GM12878 (cell line): ENCODE measurements at regions not wholly inside any gene's neighbourhood (a gene's known extent, or its start where the extent isn't known, plus 50 kb on each side); places are given as distances from the start of the nearest gene placed in this dataset.

Source experiments
- ATAC-seq: fragments of 200-7000 bp; cut with Tn5 transposase; 3 replicates; pipeline ENCODE4 v1.9.1; 2020; ENCODE audit warnings: mild to moderate bottlenecking, moderate library complexity
- BruUV-seq: library from RNA; stranded (reverse); fragments of 400-500 nt; replicated peaks from 2 replicates; lab custom pipeline; 2021; lab: Mats Ljungman, UMichigan
- CTCF ChIA-PET: fragments of 300-600 bp; sonication (Branson Sonifier 250); formaldehyde crosslinking; extraction: SDS; loops from one replicate; lab custom pipeline; 2021; ENCODE audit warnings: inconsistent platforms; lab: Yijun Ruan, JAX
- POLR2A ChIA-PET: fragments of 350-600 bp; formaldehyde crosslinking; extraction: SDS; loops from one replicate; lab custom pipeline; 2021; ENCODE audit warnings: inconsistent platforms; lab: Charles Lee
- RAD21 ChIA-PET: fragments of 300-600 bp; sonication (Branson Sonifier 250); formaldehyde crosslinking; loops from one replicate; lab custom pipeline; 2023; ENCODE audit warnings: antibody characterized with exemption; ENCODE audit not compliant: unreplicated experiment; lab: Charles Lee
- SMC1A ChIA-PET: fragments of 300-600 bp; sonication (Branson Sonifier 250); formaldehyde crosslinking; loops from one replicate; lab custom pipeline; 2023; ENCODE audit not compliant: unreplicated experiment, uncharacterized antibody; lab: Charles Lee
- DNase-seq: peaks from one replicate; pipeline ENCODE4 v3.0.0-alpha.2; 2011; ENCODE audit warnings: low read depth, low spot score
- FAIRE-seq: peaks from 3 replicates; lab custom pipeline; 2011; peaks lifted over from hg19 to GRCh38; lab: Jason Lieb, UNC
- H2AFZ ChIP-seq: 2 replicates; pipeline ENCODE4 v1.6.0; 2011; ENCODE audit warnings: low read depth, low read length, control low read depth; ENCODE audit not compliant: control insufficient read depth
- H3K27ac ChIP-seq: 2 replicates; pipeline ENCODE4 v1.5.1; 2011; ENCODE audit warnings: control low read depth; ENCODE audit not compliant: control insufficient read depth, insufficient read depth
- H3K27me3 ChIP-seq, 2 experiments: replicated peaks in 1 of 2; 2 replicates each; pipeline versions ENCODE4 v1.6.0 to v1.6.1; 2011; ENCODE audit warnings: low read length in 1 of 2; ENCODE audit not compliant: control insufficient read depth in 2 of 2, insufficient read depth in 2 of 2
- H3K36me3 ChIP-seq, 2 experiments: 2 replicates each; pipeline ENCODE4 v1.5.1; 2011; ENCODE audit warnings: low read length in 1 of 2; ENCODE audit not compliant: control insufficient read depth in 2 of 2, insufficient read depth in 2 of 2
- H3K4me1 ChIP-seq: 2 replicates; pipeline ENCODE4 v1.6.1; 2011; ENCODE audit warnings: mild to moderate bottlenecking, low read length, moderate library complexity, mixed read lengths; ENCODE audit not compliant: control insufficient read depth, insufficient read depth
- H3K4me2 ChIP-seq: 2 replicates; pipeline ENCODE4 v1.6.0; 2011; ENCODE audit warnings: control low read depth; ENCODE audit not compliant: control insufficient read depth, insufficient read depth
- H3K4me3 ChIP-seq: fragments of 200-600 bp; sonication (generic); 2 replicates; pipeline ENCODE4 v1.5.1; 2016
- H3K79me2 ChIP-seq: 2 replicates; pipeline ENCODE4 v1.6.0; 2011; ENCODE audit warnings: low read length; ENCODE audit not compliant: control insufficient read depth, insufficient read depth
- H3K9ac ChIP-seq: 2 replicates; pipeline ENCODE4 v1.8.0; 2011; ENCODE audit warnings: low read length, control low read depth, mixed read lengths; ENCODE audit not compliant: control insufficient read depth, insufficient read depth
- H3K9me3 ChIP-seq: replicated peaks from 3 replicates; pipeline ENCODE4 v1.5.1; 2011; ENCODE audit warnings: mild to moderate bottlenecking, low read length; ENCODE audit not compliant: control insufficient read depth, insufficient read depth
- H4K20me1 ChIP-seq: 2 replicates; pipeline ENCODE4 v1.6.0; 2011; ENCODE audit not compliant: control insufficient read depth, insufficient read depth
- ATF2 ChIP-seq: IDR thresholded peaks from 2 replicates; pipeline ENCODE4 v1.6.1; 2012; ENCODE audit warnings: low read length, inconsistent platforms
- BRCA1 ChIP-seq: IDR thresholded peaks from 2 replicates; pipeline ENCODE4 v1.6.1; 2011; ENCODE audit warnings: low read depth, low read length, improper control_type of control experiment
- CHD4 ChIP-seq: fragments of 200-600 bp; sonication (generic); IDR thresholded peaks from 2 replicates; pipeline ENCODE4 v1.6.1; 2016; ENCODE audit warnings: mild to moderate bottlenecking
- E4F1 ChIP-seq: fragments of 450-650 bp; IDR thresholded peaks from 2 replicates; pipeline ENCODE4 v1.6.1; 2018; ENCODE audit warnings: borderline replicate concordance, mild to moderate bottlenecking; ENCODE audit not compliant: partially characterized antibody
- FOS ChIP-seq: IDR thresholded peaks from 3 replicates; pipeline ENCODE4 v1.6.1; 2011; ENCODE audit warnings: borderline replicate concordance; ENCODE audit not compliant: insufficient read length; ENCODE audit errors: extremely low read depth
- IKZF1 ChIP-seq: fragments of 450-650 bp; conservative IDR thresholded peaks from 2 replicates; pipeline ENCODE4 v1.6.1; 2017; ENCODE audit warnings: antibody characterized with exemption, mild to moderate bottlenecking
- MEF2A ChIP-seq: IDR thresholded peaks from 2 replicates; pipeline ENCODE4 v1.6.1; 2011; ENCODE audit warnings: low read depth, mild to moderate bottlenecking, low read length, moderate library complexity; ENCODE audit not compliant: insufficient read depth
- NFYA ChIP-seq: IDR thresholded peaks from 2 replicates; pipeline ENCODE4 v1.6.1; 2011; ENCODE audit warnings: low read depth, mild to moderate bottlenecking, low read length, improper control_type of control experiment, borderline replicate concordance
- POLR2A ChIP-seq: IDR thresholded peaks from 2 replicates; pipeline ENCODE4 v1.6.1; 2011; ENCODE audit warnings: low read depth, mild to moderate bottlenecking, low read length
- POU2F2 ChIP-seq: IDR thresholded peaks from 3 replicates; pipeline ENCODE4 v1.6.1; 2011; ENCODE audit warnings: low read depth, mild to moderate bottlenecking, low read length, borderline replicate concordance
- RELB ChIP-seq: fragments of 450-650 bp; IDR thresholded peaks from 2 replicates; pipeline ENCODE4 v1.6.1; 2017; ENCODE audit warnings: low read depth, mild to moderate bottlenecking, moderate library complexity
- REST ChIP-seq: IDR thresholded peaks from 2 replicates; pipeline ENCODE4 v1.6.1; 2012; ENCODE audit warnings: mild to moderate bottlenecking, low read depth, low read length
- SIN3A ChIP-seq: IDR thresholded peaks from 2 replicates; pipeline ENCODE4 v1.6.1; 2012; ENCODE audit warnings: low read depth, low read length, improper control_type of control experiment
- SIX5 ChIP-seq: IDR thresholded peaks from 2 replicates; pipeline ENCODE4 v1.6.1; 2011; ENCODE audit warnings: mild to moderate bottlenecking, low read depth, low read length, moderate library complexity; ENCODE audit not compliant: severe bottlenecking
- SMARCA5 ChIP-seq: fragments of 450-650 bp; IDR thresholded peaks from 2 replicates; pipeline ENCODE4 v1.6.1; 2017; ENCODE audit warnings: mild to moderate bottlenecking
- SREBF2 ChIP-seq: IDR thresholded peaks from 2 replicates; pipeline ENCODE4 v1.6.1; 2012; ENCODE audit warnings: mild to moderate bottlenecking, low read length
- SRF ChIP-seq, 2 experiments: IDR thresholded peaks; 2 replicates each; pipeline ENCODE4 v1.6.1; 2011; ENCODE audit warnings: low read depth in 2 of 2, low read length in 2 of 2, mild to moderate bottlenecking in 1 of 2, moderate library complexity in 1 of 2
- ZNF274 ChIP-seq: IDR thresholded peaks from one replicate; pipeline ENCODE4 v1.8.0; 2011; ENCODE audit not compliant: insufficient read length, insufficient read depth
- WGBS: methylation state at CpG from one replicate; pipeline ENCODE4 v1.1.6; 2016; ENCODE audit warnings: low lambda C conversion rate; ENCODE audit not compliant: insufficient replicate concordance, insufficient coverage; ENCODE audit errors: missing lambda C conversion rate; 5-methylcytosine and 5-hydroxymethylcytosine counted together
- in situ Hi-C: fragments of 300-500 bp; cut with MboI; formaldehyde crosslinking; loops from 9 replicates; pipeline ENCODE4 v1.14.3; 2018; ENCODE audit warnings: mixed read lengths
- intact Hi-C: fragments of 100-400 bp; cut with micrococcal nuclease; formaldehyde crosslinking; loops from one replicate; pipeline ENCODE4 v1.14.2; 2022; ENCODE audit not compliant: unreplicated experiment

GRCh38 chr2:142533177-142533576, 344.3 kb upstream of the KYNU start:
- no peaks in the 10 kb centered on the region for H3K9me3 ChIP-seq
- ChIA-PET RAD21 (no interaction called here), CTCF (no interaction called here), POLR2A (interaction anchor here (0.5 kb wide), 1 partner anchor 26 kb away, joined by 3 read pairs; no protein-coding TSS in a partner anchor), SMC1A (no interaction called here)
- ATAC-seq (no peak), DNase-seq (no peak), FAIRE-seq (no peak)
- no peaks in the 10 kb centered on the region for H3K4me1 ChIP-seq
- H2AFZ ChIP-seq = no peak overlapping the region
- H3K4me3 ChIP-seq = no peak overlapping the region
- no peak overlapping the region for H3K4me2 ChIP-seq
- H3K27me3 ChIP-seq = no peaks in the 10 kb centered on the region
- H3K36me3 ChIP-seq = no peaks in the 10 kb centered on the region
- no peaks in the 10 kb centered on the region for H3K79me2 ChIP-seq
- intact Hi-C loops = no loop called here
- in situ Hi-C loops = no loop called here
- whole genome bisulfite sequencing = 44% methylated on average over 5 of the region's 5 CpGs
- H3K9ac ChIP-seq = no peak overlapping the region
- no TSS peak for BruUV-seq
- H3K27ac ChIP-seq = no peak overlapping the region
- no peaks in the 10 kb centered on the region for H4K20me1 ChIP-seq
- TF ChIP-seq POLR2A (no peak), RELB (no peak), CHD4 (no peak), BRCA1 (no peak), SRF (IDR thresholded peaks at IDR 0.05; ENCODE audit: low read depth in 2 of 2, low read length in 2 of 2) (no peak), SREBF2 (no peak), SIN3A (no peak), ZNF274 (no peak), ATF2 (no peak), SMARCA5 (no peak), REST (no peak), E4F1 (no peak), POU2F2 (no peak), SIX5 (no peak), IKZF1 (no peak), MEF2A (no peak), FOS (no peak), NFYA (no peak)
